Lower leg skin (tissue), 4 donors: ENCODE measurements at regions not wholly inside any gene's neighbourhood (a gene's known extent, or its start where the extent isn't known, plus 50 kb on each side); places are given as distances from the start of the nearest gene placed in this dataset.

Source experiments
- DNase-seq, 2 donors: peaks; one replicate each; pipeline ENCODE4 v3.0.0-alpha.2; 2019; ENCODE audit warnings: low spot score in 2 of 2
- H3K4me3 ChIP-seq: fragments of 200-600 bp; sonication (generic); 2 replicates; pipeline ENCODE4 v1.5.1; 2017; ENCODE audit warnings: mild to moderate bottlenecking, low read depth; ENCODE audit not compliant: poor library complexity, severe bottlenecking
- CTCF ChIP-seq, 3 donors: fragments of 450-650 bp; IDR thresholded peaks; one replicate each; pipeline ENCODE4 v1.5.1; 2016; ENCODE audit warnings: antibody characterized with exemption in 3 of 3, mild to moderate bottlenecking in 3 of 3, moderate library complexity in 2 of 3
- POLR2A ChIP-seq, 2 donors: fragments of 450-650 bp; IDR thresholded peaks; one replicate each; pipeline ENCODE4 v1.6.1; 2016 to 2017; ENCODE audit warnings: antibody characterized with exemption in 2 of 2, mild to moderate bottlenecking in 1 of 2, moderate library complexity in 1 of 2
- WGBS, 2 donors: methylation state at CpG; one replicate each; pipeline ENCODE4 v1.1.5; 2018; 5-methylcytosine and 5-hydroxymethylcytosine counted together
- intact Hi-C: fragments of 100-400 bp; cut with DNase I; formaldehyde crosslinking; loops from one replicate; pipeline ENCODE4 v1.15.0; 2023; ENCODE audit warnings: low total_unique reads

- H3K4me3 ChIP-seq = no peak overlapping the region
- no peak for DNase-seq
- TF ChIP-seq CTCF (IDR thresholded peaks at IDR 0.05) = no peak
- TF ChIP-seq POLR2A (IDR thresholded peaks at IDR 0.05) = no peak
- 82% methylated on average over 2 of the region's 2 CpGs for WGBS, 2 donors
- intact Hi-C loops = no loop called here
These were observed 389.0 kb downstream of the KLF12 start for GRCh38 chr13:73745190-73745589.

GRCh38 chr13:73742982-73743381 is 391.2 kb downstream of the KLF12 start:
- WGBS, 2 donors = 91 to 96% methylated on average over 4 of the region's 4 CpGs
- DNase-seq = no peak
- TF ChIP-seq CTCF (IDR thresholded peaks at IDR 0.05) (no peak), POLR2A (IDR thresholded peaks at IDR 0.05) (no peak)
- intact Hi-C loops = no loop called here
- no peak overlapping the region for H3K4me3 ChIP-seq

- WGBS, 2 donors = 80 to 92% methylated on average over 3 of the region's 3 CpGs
- H3K4me3 ChIP-seq = no peak overlapping the region
These were observed 392.5 kb downstream of the KLF12 start for GRCh38 chr13:73741742-73742141.

GRCh38 chr13:73741111-73741510 is 393.1 kb downstream of the KLF12 start:
- TF ChIP-seq POLR2A (IDR thresholded peaks at IDR 0.05) (no peak), CTCF (IDR thresholded peaks at IDR 0.05) (no peak)
- no peak overlapping the region for H3K4me3 ChIP-seq
- WGBS, 2 donors = 47 to 59% methylated on average over 8 of the region's 8 CpGs
- DNase-seq = no peak
- intact Hi-C loops = no loop called here

More at GRCh38 chr13:73741742-73742141, 392.5 kb downstream of the KLF12 start:
- TF ChIP-seq CTCF (IDR thresholded peaks at IDR 0.05) (no peak), POLR2A (IDR thresholded peaks at IDR 0.05) (no peak)
- intact Hi-C loops = no loop called here
- DNase-seq = no peak

GRCh38 chr13:73740666-73741065 is 393.5 kb downstream of the KLF12 start:
- no peak overlapping the region for H3K4me3 ChIP-seq
- no peak for TF ChIP-seq POLR2A (IDR thresholded peaks at IDR 0.05)
- TF ChIP-seq CTCF (IDR thresholded peaks at IDR 0.05) = no peak
- intact Hi-C loops = no loop called here
- DNase-seq = no peak
- WGBS, 2 donors = 62 to 64% methylated on average over 5 of the region's 5 CpGs

- 72 to 73% methylated on average over 1 of the region's 1 CpG for WGBS, 2 donors
- DNase-seq = no peak
These were observed 394.8 kb downstream of the KLF12 start for GRCh38 chr13:73739394-73739793.

More at GRCh38 chr13:73739394-73739793, 394.8 kb downstream of the KLF12 start:
- intact Hi-C loops = no loop called here
- no peak overlapping the region for H3K4me3 ChIP-seq
- TF ChIP-seq CTCF (IDR thresholded peaks at IDR 0.05) (no peak), POLR2A (IDR thresholded peaks at IDR 0.05) (no peak)
